Activated T-cell treated with anti-CD3 and anti-CD28 coated beads, Interleukin-2, amount 50 U/mL, for 4 hours (primary cell): ENCODE measurements at regions not wholly inside any gene's neighbourhood (a gene's known extent, or its start where the extent isn't known, plus 50 kb on each side); places are given as distances from the start of the nearest gene placed in this dataset.
"Not testable (repeated sequence)": the region's sequence is repeated elsewhere in the genome, so short reads cannot be mapped to it uniquely, and the experiment has no call there.

Experiments used
- ATAC-seq, 2 donors: fragments of 200-7000 bp; cut with Tn5 transposase; one replicate each; pipeline ENCODE4 v1.10.0; 2021
- DNase-seq: peaks from one replicate; pipeline ENCODE4 v3.0.0-alpha.2; 2020
- H3K27me3 Mint-ChIP-seq: one replicate; pipeline ENCODE4 v1.8.0; 2021; ENCODE audit warnings: low read depth, mixed read lengths
- H3K36me3 Mint-ChIP-seq: one replicate; pipeline ENCODE4 v1.8.0; 2022; ENCODE audit warnings: mixed read lengths; ENCODE audit not compliant: insufficient read depth
- H3K4me1 Mint-ChIP-seq: one replicate; pipeline ENCODE4 v1.8.0; 2021; ENCODE audit warnings: low read depth, mixed read lengths
- H3K4me3 Mint-ChIP-seq: one replicate; pipeline ENCODE4 v1.8.0; 2021; ENCODE audit warnings: mild to moderate bottlenecking, moderate library complexity, mixed read lengths
- H3K9me3 Mint-ChIP-seq: one replicate; pipeline ENCODE4 v1.8.0; 2021; ENCODE audit warnings: mixed read lengths

DNA sequence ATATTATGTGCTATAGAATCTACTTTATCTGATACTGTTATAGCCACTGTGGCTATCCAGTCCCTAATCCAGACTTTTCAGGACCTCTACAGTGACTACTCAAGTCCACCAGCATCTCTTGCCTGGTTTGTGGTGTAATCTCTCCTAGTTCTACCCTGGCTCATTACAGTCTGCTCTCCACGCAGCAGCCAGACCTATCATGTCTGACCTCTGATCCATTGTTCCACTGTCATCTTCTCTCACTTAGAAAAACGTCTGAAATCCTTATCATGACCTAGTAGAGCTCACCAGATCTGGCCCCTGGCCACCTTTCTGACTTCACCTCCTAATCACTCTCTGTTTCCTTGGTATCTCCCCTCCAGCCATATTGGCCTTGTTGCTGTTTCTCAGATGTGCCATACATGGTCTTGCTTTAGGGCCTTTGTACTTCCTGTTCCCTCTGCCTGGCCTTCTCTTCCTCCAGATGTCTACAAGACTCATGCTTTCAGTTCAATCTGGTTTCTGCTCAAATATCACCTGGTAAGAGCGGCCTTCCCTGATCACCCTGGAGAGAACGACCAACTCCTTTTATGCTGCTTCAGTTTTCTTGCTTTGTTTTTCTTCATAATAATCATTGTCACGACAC is 475.5 kb downstream of the AACS start:
- DNase-seq (no peak), ATAC-seq (no peak)
- Mint-ChIP-seq H3K9me3 (peaks cover 5% of the 10 kb centered on the region), H3K4me1 (no peaks in the 10 kb centered on the region), H3K36me3 (no peaks in the 10 kb centered on the region), H3K4me3 (no peak overlapping the region), H3K27me3 (no peaks in the 10 kb centered on the region)

DNA sequence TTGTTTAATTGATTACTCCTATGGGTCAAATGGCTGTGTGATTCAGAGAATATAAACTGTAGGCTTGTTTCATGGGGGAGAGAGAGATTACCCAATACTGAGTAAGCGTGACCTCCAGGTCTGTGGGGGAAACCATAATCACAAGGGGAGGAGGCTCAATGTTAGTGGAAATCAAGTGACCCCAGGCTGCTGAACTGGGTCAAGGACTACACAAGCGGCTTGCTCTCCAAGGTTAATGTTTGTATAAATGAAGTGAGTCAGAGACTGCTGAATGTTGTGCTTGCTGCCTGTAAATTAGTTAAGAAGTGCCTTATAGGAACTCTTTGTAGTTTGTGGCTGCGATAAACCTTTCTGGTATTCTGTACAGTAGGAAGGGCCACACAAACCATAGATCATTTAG is 479.7 kb downstream of the AACS start:
- ATAC-seq (no peak), DNase-seq (no peak)
- Mint-ChIP-seq H3K4me3 (no peak overlapping the region), H3K27me3 (peaks cover 2% of the 10 kb centered on the region), H3K9me3 (peaks cover 5% of the 10 kb centered on the region), H3K36me3 (no peaks in the 10 kb centered on the region), H3K4me1 (no peaks in the 10 kb centered on the region)

DNA sequence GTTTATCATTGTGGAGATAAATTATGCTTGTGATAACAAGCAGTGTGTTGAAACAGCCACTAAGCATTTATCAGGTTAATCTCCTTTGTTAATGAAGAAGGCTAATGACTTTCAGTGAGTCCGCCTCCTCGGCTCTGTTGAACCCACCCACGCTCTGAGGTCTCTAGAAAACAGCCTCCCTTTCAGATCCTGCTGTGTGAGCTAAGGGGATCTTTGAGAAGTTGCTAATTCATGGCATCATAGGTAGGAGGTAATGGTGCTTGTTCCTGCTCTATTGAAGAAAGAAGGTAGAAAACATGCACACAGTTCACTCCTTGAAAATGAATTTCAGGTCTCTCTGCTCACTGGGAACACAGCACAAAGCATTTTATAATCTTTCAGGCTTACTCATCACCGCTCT is 483.9 kb downstream of the AACS start:
- Mint-ChIP-seq H3K4me3 (no peak overlapping the region), H3K27me3 (peaks cover 2% of the 10 kb centered on the region), H3K9me3 (no peaks in the 10 kb centered on the region), H3K4me1 (no peaks in the 10 kb centered on the region), H3K36me3 (no peaks in the 10 kb centered on the region)
- DNase-seq: no peak
- ATAC-seq: no peak

DNA sequence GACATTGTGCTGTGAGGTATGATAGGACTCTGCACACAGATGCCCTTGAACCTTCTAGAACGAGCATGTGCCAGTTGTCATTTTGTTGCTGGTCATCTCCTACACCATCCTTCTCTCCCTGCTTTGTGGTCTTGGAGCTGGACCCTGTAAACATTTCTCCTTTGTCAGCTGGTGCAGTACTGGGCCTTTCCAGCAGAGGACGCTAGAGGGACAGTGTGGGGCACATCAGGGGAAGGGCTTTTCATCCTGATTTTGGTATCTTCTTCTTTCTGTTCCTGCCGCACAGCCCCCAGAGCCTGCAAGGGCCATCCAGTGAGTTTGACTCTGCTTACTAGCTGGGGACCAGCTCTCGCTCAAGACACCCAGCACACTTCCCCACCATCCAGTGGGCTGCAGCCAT is 484.6 kb downstream of the AACS start:
- ATAC-seq (no peak), DNase-seq (no peak)
- Mint-ChIP-seq H3K4me1 (no peaks in the 10 kb centered on the region), H3K27me3 (peaks cover 2% of the 10 kb centered on the region), H3K36me3 (no peaks in the 10 kb centered on the region), H3K4me3 (no peak overlapping the region), H3K9me3 (no peaks in the 10 kb centered on the region)

DNA sequence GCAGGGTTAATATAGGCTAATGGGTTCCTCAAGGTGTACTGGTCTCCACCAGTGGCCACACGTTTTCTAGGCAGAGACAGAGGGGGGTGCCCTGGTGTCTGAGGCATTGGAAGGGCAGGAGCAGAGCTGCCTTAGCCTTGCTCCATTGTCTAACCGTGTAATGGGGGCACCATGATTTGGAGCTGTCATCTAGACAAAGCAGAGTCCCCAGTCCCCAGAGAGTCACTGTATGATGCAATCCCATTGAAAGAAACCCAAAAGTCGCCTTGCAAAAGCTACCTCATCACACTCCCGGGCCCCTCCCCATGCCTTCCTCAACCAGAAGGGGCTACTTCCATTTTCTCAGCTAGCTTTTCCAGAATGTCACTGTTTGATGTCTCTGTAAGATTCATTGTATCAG is 487.1 kb downstream of the AACS start:
- Mint-ChIP-seq H3K27me3 (peaks cover 2% of the 10 kb centered on the region), H3K9me3 (no peaks in the 10 kb centered on the region), H3K36me3 (no peaks in the 10 kb centered on the region), H3K4me3 (no peak overlapping the region), H3K4me1 (no peaks in the 10 kb centered on the region)
- ATAC-seq: no peak
- DNase-seq: no peak

DNA sequence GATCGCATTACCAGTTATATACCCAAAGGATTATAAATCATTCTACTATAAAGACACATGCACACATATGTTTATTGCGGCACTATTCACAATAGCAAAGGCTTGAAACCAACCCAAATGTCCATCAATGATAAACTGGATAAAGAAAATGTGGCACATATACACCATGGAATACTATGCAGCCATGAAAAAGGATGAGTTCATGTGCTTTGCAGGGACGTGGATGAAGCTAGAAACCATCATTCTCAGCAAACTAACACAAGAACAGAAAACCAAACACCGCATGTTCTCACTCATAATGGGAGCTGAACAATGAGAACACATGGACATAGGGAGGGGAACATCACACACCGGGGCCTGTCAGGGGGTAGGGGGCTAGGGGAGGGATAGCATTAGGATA is 495.8 kb downstream of the AACS start:
- not testable (repeated sequence) for H3K36me3 Mint-ChIP-seq, H3K27me3 Mint-ChIP-seq, ATAC-seq, H3K4me1 Mint-ChIP-seq, H3K4me3 Mint-ChIP-seq, H3K9me3 Mint-ChIP-seq, DNase-seq

DNA sequence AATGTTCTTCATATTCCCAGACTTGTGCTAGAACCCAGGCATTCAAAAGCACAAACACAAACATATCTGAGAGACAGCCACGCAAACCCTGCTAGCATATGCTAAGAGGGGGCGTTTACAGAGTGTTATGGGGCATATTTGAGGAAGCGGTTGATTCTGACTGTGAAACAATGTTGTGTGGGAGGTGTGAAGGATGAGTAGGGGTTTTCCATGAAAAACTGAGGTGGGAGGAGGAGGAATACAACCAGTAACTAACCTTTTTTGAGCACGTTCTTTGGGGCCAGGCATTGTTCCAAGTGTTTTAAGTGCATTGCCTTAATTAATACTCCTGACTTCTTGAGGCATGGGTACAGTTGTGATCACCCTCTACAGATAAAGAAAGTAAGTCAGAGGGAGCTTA is 499.5 kb downstream of the AACS start:
- DNase-seq (no peak), ATAC-seq (no peak)
- Mint-ChIP-seq H3K9me3 (peaks cover 9% of the 10 kb centered on the region), H3K36me3 (no peaks in the 10 kb centered on the region), H3K4me1 (no peaks in the 10 kb centered on the region), H3K27me3 (no peaks in the 10 kb centered on the region), H3K4me3 (no peak overlapping the region)

DNA sequence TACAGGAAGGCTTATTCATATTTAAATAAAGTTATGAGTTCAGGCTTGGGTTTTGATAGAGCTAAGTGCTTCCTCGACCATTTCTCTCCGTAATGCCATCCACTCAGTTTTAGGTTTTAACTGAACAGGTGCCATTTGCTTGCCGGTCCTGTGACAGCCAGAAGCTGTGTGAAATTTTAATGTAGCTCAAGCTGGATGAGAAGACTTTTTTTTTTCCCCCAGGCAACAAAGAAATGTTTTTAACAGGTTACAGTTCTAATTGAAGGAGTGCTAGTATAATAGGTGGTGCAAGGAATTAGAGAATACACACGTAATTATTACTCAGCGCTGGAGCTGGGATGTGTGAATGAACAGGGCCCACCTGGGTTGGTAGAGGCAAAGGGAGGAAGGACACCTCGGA is 502.3 kb downstream of the AACS start:
- Mint-ChIP-seq H3K36me3 (no peaks in the 10 kb centered on the region), H3K4me1 (no peaks in the 10 kb centered on the region), H3K9me3 (peaks cover 9% of the 10 kb centered on the region), H3K4me3 (no peak overlapping the region), H3K27me3 (no peaks in the 10 kb centered on the region)
- ATAC-seq: no peak
- DNase-seq: no peak

DNA sequence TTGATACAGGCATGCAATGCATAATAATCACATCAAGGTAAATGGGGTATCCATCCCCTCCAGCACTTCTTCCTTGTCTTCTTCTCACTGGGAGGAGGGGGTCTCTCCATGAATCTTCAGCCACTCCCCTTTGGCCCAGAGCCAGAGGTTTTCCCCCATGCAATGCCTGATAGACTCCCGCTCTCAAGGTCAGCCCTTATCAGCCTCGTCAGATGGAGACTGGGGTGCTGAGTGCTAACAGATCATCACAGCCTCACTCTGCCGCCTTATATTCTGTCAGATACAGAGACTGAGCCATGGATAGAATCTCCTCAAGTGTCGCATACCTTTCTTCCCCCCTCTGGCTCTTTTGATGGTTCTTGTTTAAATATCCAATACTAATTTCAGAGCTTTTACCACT is 503.1 kb downstream of the AACS start:
- DNase-seq (no peak), ATAC-seq (no peak)
- peaks cover 9% of the 10 kb centered on the region for H3K9me3 Mint-ChIP-seq
- no peaks in the 10 kb centered on the region for H3K27me3 Mint-ChIP-seq
- H3K4me3 Mint-ChIP-seq: no peak overlapping the region
- H3K4me1 Mint-ChIP-seq: no peaks in the 10 kb centered on the region
- H3K36me3 Mint-ChIP-seq: no peaks in the 10 kb centered on the region

DNA sequence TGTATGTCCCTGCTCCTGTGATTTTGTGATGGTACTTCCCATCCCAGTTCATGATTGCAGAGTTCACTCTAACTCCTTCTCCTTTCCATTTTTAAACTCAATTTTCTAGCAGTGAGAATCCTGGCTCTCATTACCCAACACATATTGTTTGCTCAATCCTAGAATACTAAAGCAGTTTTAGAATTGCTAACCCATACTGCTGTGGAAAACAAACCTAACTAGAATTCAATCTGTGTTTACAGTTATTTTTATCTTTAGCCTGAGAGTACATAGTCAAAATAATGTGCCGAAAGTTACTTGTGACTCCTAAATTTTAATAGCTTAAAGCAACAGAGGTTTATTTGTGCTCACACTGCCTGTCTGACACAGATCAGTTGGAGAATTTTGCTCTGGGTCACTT is 508.0 kb downstream of the AACS start:
- Mint-ChIP-seq H3K4me3 (no peak overlapping the region), H3K4me1 (no peaks in the 10 kb centered on the region), H3K27me3 (no peaks in the 10 kb centered on the region), H3K36me3 (no peaks in the 10 kb centered on the region), H3K9me3 (peaks cover 8% of the 10 kb centered on the region)
- ATAC-seq (no peak), DNase-seq (no peak)

DNA sequence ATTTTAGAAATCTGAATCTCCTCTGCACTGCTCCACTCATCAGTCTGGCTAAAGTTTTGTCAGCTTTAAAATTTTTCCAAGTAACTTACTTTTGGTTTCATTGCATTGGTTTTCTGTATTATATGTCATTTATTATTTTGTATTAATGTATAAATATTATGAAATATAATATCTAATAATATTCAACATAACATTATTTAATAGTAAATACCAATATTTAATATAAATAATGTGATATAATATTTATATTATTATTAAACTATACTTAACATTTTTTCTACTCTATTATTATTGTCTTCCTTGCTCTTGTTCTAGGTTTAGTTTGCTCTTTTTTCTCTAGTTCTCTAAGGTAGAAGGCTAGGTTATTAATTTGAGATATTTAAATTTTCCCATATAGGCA is 512.1 kb downstream of the AACS start:
- ATAC-seq (no peak), DNase-seq (no peak)
- H3K36me3 Mint-ChIP-seq: no peaks in the 10 kb centered on the region
- no peak overlapping the region for H3K4me3 Mint-ChIP-seq
- no peaks in the 10 kb centered on the region for H3K27me3 Mint-ChIP-seq
- peaks cover 23% of the 10 kb centered on the region for H3K9me3 Mint-ChIP-seq
- no peaks in the 10 kb centered on the region for H3K4me1 Mint-ChIP-seq

DNA sequence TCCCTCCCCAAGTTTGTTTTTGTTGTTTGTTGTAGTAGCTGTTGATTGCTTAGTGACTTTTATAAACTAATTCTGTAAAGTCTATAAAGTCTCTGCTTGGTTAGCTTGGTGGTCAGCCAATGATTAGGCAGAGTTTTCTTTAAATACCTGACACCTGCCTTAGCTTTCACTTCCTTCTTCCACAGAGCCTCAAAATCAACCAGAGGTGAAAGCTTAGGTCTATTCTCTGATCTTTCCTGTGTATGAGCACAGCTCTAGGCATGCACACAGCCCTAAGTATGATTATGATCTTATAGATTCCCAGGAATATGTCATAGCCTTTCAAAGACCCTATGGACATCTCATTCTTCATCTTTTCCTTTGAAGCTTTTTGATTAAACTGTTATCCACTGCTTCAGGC is 514.7 kb downstream of the AACS start:
- Mint-ChIP-seq H3K27me3 (peaks cover 4% of the 10 kb centered on the region), H3K4me3 (no peak overlapping the region), H3K4me1 (no peaks in the 10 kb centered on the region), H3K36me3 (no peaks in the 10 kb centered on the region), H3K9me3 (peaks cover 23% of the 10 kb centered on the region)
- ATAC-seq (no peak), DNase-seq (no peak)

DNA sequence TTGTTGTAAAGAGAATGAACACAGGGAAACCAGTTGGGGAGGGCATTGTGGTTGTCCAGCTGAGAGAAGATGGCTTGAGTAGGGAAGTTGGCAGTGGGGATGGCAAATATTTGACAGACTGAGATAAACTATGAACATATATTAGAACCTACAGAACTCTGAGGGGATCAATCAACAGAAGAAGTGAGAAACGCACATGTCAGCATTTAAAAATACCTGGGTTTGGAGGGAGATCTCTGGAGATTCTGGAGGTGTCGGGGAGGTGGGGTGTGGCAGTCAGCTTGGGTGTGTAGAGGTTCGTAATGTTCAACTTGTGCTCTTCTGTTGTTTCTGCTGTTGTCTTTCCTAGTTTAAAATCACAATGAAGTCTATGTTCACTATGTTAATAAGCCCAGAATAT is 517.8 kb downstream of the AACS start:
- peaks cover 20% of the 10 kb centered on the region for H3K9me3 Mint-ChIP-seq
- no peaks in the 10 kb centered on the region for H3K36me3 Mint-ChIP-seq
- no peak overlapping the region for H3K4me3 Mint-ChIP-seq
- peaks cover 4% of the 10 kb centered on the region for H3K27me3 Mint-ChIP-seq
- no peak for ATAC-seq
- no peaks in the 10 kb centered on the region for H3K4me1 Mint-ChIP-seq
- DNase-seq: no peak

DNA sequence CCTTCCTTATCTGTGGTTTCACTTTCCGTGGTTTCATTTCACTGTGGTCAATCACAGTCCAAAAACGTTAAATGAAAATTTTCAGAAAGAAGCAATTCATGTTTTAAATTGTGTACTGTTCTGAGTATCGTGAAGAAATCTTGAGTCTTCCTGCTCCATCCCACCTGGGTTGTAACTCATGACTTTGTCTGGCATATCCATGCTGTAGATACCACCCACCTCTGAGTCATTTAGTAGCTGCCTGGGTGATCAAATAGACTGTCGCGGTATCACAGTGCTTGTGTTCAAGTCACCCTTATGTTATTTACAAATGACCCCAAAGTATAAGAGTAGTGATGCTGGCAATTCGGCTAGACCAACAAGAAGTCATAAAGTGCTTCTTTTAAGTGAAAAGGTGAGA is 521.2 kb downstream of the AACS start:
- Mint-ChIP-seq H3K36me3 (no peaks in the 10 kb centered on the region), H3K4me1 (no peaks in the 10 kb centered on the region), H3K27me3 (peaks cover 4% of the 10 kb centered on the region), H3K9me3 (no peaks in the 10 kb centered on the region), H3K4me3 (no peak overlapping the region)
- DNase-seq: no peak
- ATAC-seq: no peak

DNA sequence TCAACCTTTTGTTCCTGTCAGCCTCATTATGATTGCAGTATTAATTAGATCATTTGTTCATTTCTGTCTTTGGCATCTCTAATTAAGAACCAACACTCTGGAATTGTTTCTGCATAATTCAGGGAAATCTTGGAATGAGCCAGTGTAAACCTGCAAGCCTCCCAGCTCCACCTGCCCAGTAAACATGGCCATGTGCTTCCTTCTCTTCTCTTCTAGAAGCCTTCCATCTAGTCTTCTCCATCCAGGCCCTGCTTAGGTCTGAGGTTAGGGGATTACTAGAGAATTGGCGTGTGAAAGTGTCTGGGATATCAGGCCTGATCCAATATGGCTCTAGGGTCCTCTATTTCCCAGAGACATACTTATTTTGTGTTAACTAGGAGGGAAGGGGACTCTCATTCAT is 528.0 kb downstream of the AACS start:
- Mint-ChIP-seq H3K4me1 (no peaks in the 10 kb centered on the region), H3K4me3 (no peak overlapping the region), H3K36me3 (no peaks in the 10 kb centered on the region), H3K9me3 (peaks cover 13% of the 10 kb centered on the region), H3K27me3 (no peaks in the 10 kb centered on the region)
- DNase-seq: no peak
- no peak for ATAC-seq

DNA sequence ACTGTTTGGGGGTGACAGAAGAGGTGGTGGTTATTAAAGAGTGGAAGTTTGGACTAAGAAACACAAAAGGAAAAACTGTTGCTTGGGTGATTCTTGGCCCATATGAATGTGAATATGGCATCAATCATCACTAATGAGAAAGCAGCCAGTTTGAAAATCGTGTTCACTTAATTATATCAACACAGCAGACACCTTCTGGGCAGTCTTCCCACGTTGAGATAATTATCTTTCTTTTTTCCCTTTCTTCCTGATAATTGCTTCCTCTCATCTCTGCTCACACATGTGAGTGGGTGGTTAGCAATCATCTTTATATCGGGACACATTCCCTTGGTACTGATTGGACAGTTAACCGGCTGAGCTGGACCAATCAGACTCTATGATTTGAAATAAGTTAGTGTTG is 539.7 kb downstream of the AACS start:
- Mint-ChIP-seq H3K36me3 (no peaks in the 10 kb centered on the region), H3K4me1 (no peaks in the 10 kb centered on the region), H3K9me3 (peaks cover 11% of the 10 kb centered on the region), H3K27me3 (no peaks in the 10 kb centered on the region), H3K4me3 (no peak overlapping the region)
- DNase-seq: no peak
- no peak for ATAC-seq
